H9 (cell line): ENCODE measurements at regions not wholly inside any gene's neighbourhood (a gene's known extent, or its start where the extent isn't known, plus 50 kb on each side); places are given as distances from the start of the nearest gene placed in this dataset.

Experiments
- DNase-seq: peaks from one replicate; pipeline ENCODE4 v3.0.0-alpha.2; 2017
- H2AFZ ChIP-seq: one replicate; pipeline ENCODE4 v1.6.1; 2013; ENCODE audit warnings: mild to moderate bottlenecking, low read length, control low read depth, moderate library complexity
- H2AK5ac ChIP-seq: 2 replicates; pipeline ENCODE4 v1.6.1; 2013; ENCODE audit warnings: low read length, control low read depth, mixed read lengths; ENCODE audit not compliant: insufficient read length
- H2BK120ac ChIP-seq: one replicate; pipeline ENCODE4 v1.6.1; 2013; ENCODE audit warnings: low read depth, mild to moderate bottlenecking, low read length, control low read depth, inconsistent platforms; ENCODE audit not compliant: poor library complexity, severe bottlenecking
- H2BK12ac ChIP-seq: 2 replicates; pipeline ENCODE4 v1.6.1; 2013; ENCODE audit warnings: low read length, control low read depth, mixed read lengths, low read depth; ENCODE audit not compliant: insufficient read length
- H2BK15ac ChIP-seq: 2 replicates; pipeline ENCODE4 v1.6.1; 2013; ENCODE audit warnings: low read depth, low read length, control low read depth
- H2BK20ac ChIP-seq: one replicate; pipeline ENCODE4 v1.6.1; 2013; ENCODE audit warnings: low read depth, mild to moderate bottlenecking, low read length, control low read depth, inconsistent platforms; ENCODE audit not compliant: poor library complexity, severe bottlenecking
- H2BK5ac ChIP-seq: 2 replicates; pipeline ENCODE4 v1.6.1; 2013; ENCODE audit warnings: low read length, control low read depth, mixed read lengths; ENCODE audit not compliant: insufficient read length
- H3K14ac ChIP-seq: 2 replicates; pipeline ENCODE4 v1.6.1; 2013; ENCODE audit warnings: low read length, control low read depth; ENCODE audit not compliant: insufficient read depth
- H3K18ac ChIP-seq: 2 replicates; pipeline ENCODE4 v1.6.1; 2013; ENCODE audit warnings: low read depth, mild to moderate bottlenecking, mixed read lengths, low read length, control low read depth; ENCODE audit not compliant: insufficient read length
- H3K23ac ChIP-seq: 2 replicates; pipeline ENCODE4 v1.6.1; 2013; ENCODE audit warnings: low read length, control low read depth, mixed read lengths, low read depth; ENCODE audit not compliant: insufficient read length
- H3K23me2 ChIP-seq: 2 replicates; pipeline ENCODE4 v1.6.1; 2013; ENCODE audit warnings: low read depth, mild to moderate bottlenecking, mixed read lengths, low read length, control low read depth; ENCODE audit not compliant: insufficient read length, poor library complexity, severe bottlenecking
- H3K27ac ChIP-seq: 2 replicates; pipeline ENCODE4 v1.5.1; 2013; ENCODE audit warnings: low read length, control low read depth, mixed read lengths, low read depth; ENCODE audit not compliant: insufficient read length
- H3K27me3 ChIP-seq: 2 replicates; pipeline ENCODE4 v1.6.1; 2013; ENCODE audit warnings: low read length, control low read depth, inconsistent platforms; ENCODE audit not compliant: insufficient read depth
- H3K4ac ChIP-seq: 2 replicates; pipeline ENCODE4 v1.6.1; 2013; ENCODE audit warnings: low read depth, mild to moderate bottlenecking, control low read depth, inconsistent platforms, low read length, moderate library complexity
- H3K4me1 ChIP-seq: 2 replicates; pipeline ENCODE4 v1.6.1; 2013; ENCODE audit warnings: low read length, control low read depth, inconsistent platforms; ENCODE audit not compliant: insufficient read depth
- H3K4me2 ChIP-seq: 2 replicates; pipeline ENCODE4 v1.6.1; 2013; ENCODE audit warnings: low read length, control low read depth, mixed read lengths; ENCODE audit not compliant: insufficient read length, insufficient read depth
- H3K56ac ChIP-seq: 2 replicates; pipeline ENCODE4 v1.6.1; 2013; ENCODE audit warnings: low read depth, mild to moderate bottlenecking, mixed read lengths, low read length, control low read depth; ENCODE audit not compliant: insufficient read length
- H3K79me1 ChIP-seq: 2 replicates; pipeline ENCODE4 v1.6.1; 2013; ENCODE audit warnings: low read depth, mild to moderate bottlenecking, moderate library complexity, low read length, control low read depth, inconsistent platforms; ENCODE audit not compliant: insufficient read depth, poor library complexity, severe bottlenecking
- H3K79me2 ChIP-seq: 2 replicates; pipeline ENCODE4 v1.6.1; 2013; ENCODE audit warnings: low read length, control low read depth, inconsistent platforms; ENCODE audit not compliant: insufficient read depth
- H3K9ac ChIP-seq: 2 replicates; pipeline ENCODE4 v1.6.1; 2013; ENCODE audit warnings: low read length, control low read depth, mixed read lengths; ENCODE audit not compliant: insufficient read length; ENCODE audit errors: extremely low read depth
- H3K9me3 ChIP-seq: one replicate; pipeline ENCODE4 v1.6.1; 2013; ENCODE audit warnings: low read depth, low read length, inconsistent platforms; ENCODE audit not compliant: control insufficient read depth
- H3T11ph ChIP-seq: one replicate; pipeline ENCODE4 v1.6.1; 2013; ENCODE audit warnings: mild to moderate bottlenecking, low read length, control low read depth, inconsistent platforms
- H4K20me1 ChIP-seq: one replicate; pipeline ENCODE4 v1.6.1; 2013; ENCODE audit not compliant: control insufficient read depth, insufficient read length, insufficient read depth
- H4K5ac ChIP-seq: 2 replicates; pipeline ENCODE4 v1.6.1; 2013; ENCODE audit warnings: low read depth, mild to moderate bottlenecking, mixed read lengths, low read length, control low read depth; ENCODE audit not compliant: insufficient read length
- H4K8ac ChIP-seq: replicated peaks from 2 replicates; pipeline ENCODE4 v1.6.1; 2013; ENCODE audit warnings: low read length, control low read depth, mixed read lengths, low read depth; ENCODE audit not compliant: insufficient read length
- H4K91ac ChIP-seq: 2 replicates; pipeline ENCODE4 v1.6.1; 2013; ENCODE audit warnings: low read depth, mild to moderate bottlenecking, moderate library complexity, mixed read lengths, low read length, control low read depth; ENCODE audit not compliant: insufficient read length
- H3K27ac Mint-ChIP-seq, 3 experiments: 2 replicates in 2 of 3; 3 replicates in 1 of 3; pipeline ENCODE4 v1.8.0; 2020 to 2021; ENCODE audit warnings: mixed read lengths in 3 of 3, mild to moderate bottlenecking in 1 of 3, moderate library complexity in 1 of 3
- H3K27me3 Mint-ChIP-seq: 2 replicates; pipeline ENCODE4 v1.8.0; 2021; ENCODE audit warnings: low read depth, mild to moderate bottlenecking, moderate library complexity, mixed read lengths
- H3K36me3 Mint-ChIP-seq, 3 experiments: 2 replicates in 2 of 3; 3 replicates in 1 of 3; pipeline ENCODE4 v1.8.0; 2020 to 2021; ENCODE audit warnings: low read depth in 3 of 3, mixed read lengths in 3 of 3; ENCODE audit not compliant: insufficient read depth in 1 of 3
- H3K4me1 Mint-ChIP-seq, 2 experiments: 2 replicates each; pipeline ENCODE4 v1.8.0; 2020; ENCODE audit warnings: mixed read lengths in 2 of 2
- H3K4me3 Mint-ChIP-seq, 2 experiments: 2 replicates in 1 of 2; 3 replicates in 1 of 2; pipeline ENCODE4 v1.8.0; 2020 to 2021; ENCODE audit warnings: mild to moderate bottlenecking in 2 of 2, mixed read lengths in 2 of 2, moderate library complexity in 1 of 2
- H3K9me3 Mint-ChIP-seq, 2 experiments: 2 replicates in 1 of 2; 3 replicates in 1 of 2; pipeline ENCODE4 v1.8.0; 2020; ENCODE audit warnings: mild to moderate bottlenecking in 2 of 2, mixed read lengths in 2 of 2, moderate library complexity in 1 of 2
- WGBS: extraction: QIAGEN DNeasy Blood & Tissue Kit; methylation state at CpG from one replicate; pipeline ENCODE4 v1.1.7; 2013; ENCODE audit warnings: missing lambda C conversion rate, low lambda C conversion rate, mixed read lengths; ENCODE audit not compliant: insufficient read length; ENCODE audit errors: extremely low coverage; 5-methylcytosine and 5-hydroxymethylcytosine counted together
- TF ChIP-seq, protein P1 (sequence below): fragments of 200-600 bp; sonication (generic); conservative IDR thresholded peaks from 3 replicates; pipeline ENCODE4 v1.8.0; 2021; ENCODE audit warnings: antibody characterized with exemption, mild to moderate bottlenecking

- Histone ChIP-seq H2AK5ac (no peak overlapping the region), H3K79me2 (no peaks in the 10 kb centered on the region), H3K9me3 (no peaks in the 10 kb centered on the region), H3K4me1 (no peaks in the 10 kb centered on the region), H4K5ac (no peak overlapping the region), H3K23ac (no peak overlapping the region), H3K4ac (no peak overlapping the region), H3K9ac (no peak overlapping the region), H4K20me1 (no peaks in the 10 kb centered on the region), H3K79me1 (no peaks in the 10 kb centered on the region), H3K23me2 (no peaks in the 10 kb centered on the region), H2BK5ac (no peak overlapping the region), H2BK12ac (no peak overlapping the region), H3K14ac (no peak overlapping the region; the same call in 1 of the 2 replicates), H3K18ac (peak overlapping the region; percentile 17), H4K91ac (no peak overlapping the region), H2AFZ (no peak overlapping the region), H4K8ac (no peak overlapping the region), H2BK120ac (no peak overlapping the region), H3T11ph (no peak overlapping the region), H3K56ac (no peak overlapping the region), H3K4me2 (no peak overlapping the region), H3K27ac (no peak overlapping the region), H2BK15ac (no peak overlapping the region), H3K27me3 (no peaks in the 10 kb centered on the region), H2BK20ac (no peak overlapping the region)
- TF ChIP-seq, protein P1, sequence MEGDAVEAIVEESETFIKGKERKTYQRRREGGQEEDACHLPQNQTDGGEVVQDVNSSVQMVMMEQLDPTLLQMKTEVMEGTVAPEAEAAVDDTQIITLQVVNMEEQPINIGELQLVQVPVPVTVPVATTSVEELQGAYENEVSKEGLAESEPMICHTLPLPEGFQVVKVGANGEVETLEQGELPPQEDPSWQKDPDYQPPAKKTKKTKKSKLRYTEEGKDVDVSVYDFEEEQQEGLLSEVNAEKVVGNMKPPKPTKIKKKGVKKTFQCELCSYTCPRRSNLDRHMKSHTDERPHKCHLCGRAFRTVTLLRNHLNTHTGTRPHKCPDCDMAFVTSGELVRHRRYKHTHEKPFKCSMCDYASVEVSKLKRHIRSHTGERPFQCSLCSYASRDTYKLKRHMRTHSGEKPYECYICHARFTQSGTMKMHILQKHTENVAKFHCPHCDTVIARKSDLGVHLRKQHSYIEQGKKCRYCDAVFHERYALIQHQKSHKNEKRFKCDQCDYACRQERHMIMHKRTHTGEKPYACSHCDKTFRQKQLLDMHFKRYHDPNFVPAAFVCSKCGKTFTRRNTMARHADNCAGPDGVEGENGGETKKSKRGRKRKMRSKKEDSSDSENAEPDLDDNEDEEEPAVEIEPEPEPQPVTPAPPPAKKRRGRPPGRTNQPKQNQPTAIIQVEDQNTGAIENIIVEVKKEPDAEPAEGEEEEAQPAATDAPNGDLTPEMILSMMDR = no peak
- no peaks in the 10 kb centered on the region; a peak in 1 of 7 replicates for H3K36me3 Mint-ChIP-seq
- H3K27me3 Mint-ChIP-seq = no peaks in the 10 kb centered on the region
- no peaks in the 10 kb centered on the region for H3K9me3 Mint-ChIP-seq
- no CpG with 5 or more reads among the region's 3 CpGs for WGBS
- peaks cover 6% of the 10 kb centered on the region in 2 experiments for H3K4me1 Mint-ChIP-seq
- H3K27ac Mint-ChIP-seq = no peak overlapping the region
- no peak for DNase-seq
- H3K4me3 Mint-ChIP-seq = no peak overlapping the region
Observed at GRCh38 chr2:129179199-129179598, 800.3 kb upstream of the RAB6C start.
